Gastrocnemius medialis (tissue), 4 donors: ENCODE measurements at regions not wholly inside any gene's neighbourhood (a gene's known extent, or its start where the extent isn't known, plus 50 kb on each side); places are given as distances from the start of the nearest gene placed in this dataset.

ENCODE experiments used
- ATAC-seq, 2 donors: fragments of 150-250 bp; one replicate each; pipeline ENCODE4 v1.9.1; 2016
- DNase-seq, 2 donors: peaks; one replicate each; pipeline ENCODE4 v3.0.0-alpha.2; 2019
- H3K27ac ChIP-seq, 4 donors: fragments of 200-600 bp; sonication (generic); 1 replicate in 1 of 4; 2 replicates in 3 of 4; pipeline ENCODE4 v1.5.1; 2016 to 2018; ENCODE audit warnings: mild to moderate bottlenecking in 2 of 4, moderate library complexity in 1 of 4
- H3K27me3 ChIP-seq, 3 donors: fragments of 200-600 bp; sonication (generic) in 2 of 3; 1 replicate in 1 of 3; 2 replicates in 2 of 3; pipeline versions ENCODE4 v1.5.1 to v1.6.0; 2016 to 2019; ENCODE audit warnings: mild to moderate bottlenecking in 1 of 3, moderate library complexity in 1 of 3
- H3K36me3 ChIP-seq, 2 donors: fragments of 200-600 bp; sonication (generic) in 1 of 2; one replicate each; pipeline ENCODE4 v1.5.1; 2017 to 2018
- H3K4me1 ChIP-seq, 2 donors: fragments of 200-600 bp; sonication (generic) in 1 of 2; one replicate each; pipeline ENCODE4 v1.5.1; 2016 to 2017; ENCODE audit warnings: mild to moderate bottlenecking in 2 of 2
- H3K4me3 ChIP-seq, 4 donors: fragments of 200-600 bp; sonication (generic) in 3 of 4; 1 replicate in 1 of 4; 2 replicates in 3 of 4; pipeline ENCODE4 v1.5.1; 2016 to 2019; ENCODE audit warnings: mild to moderate bottlenecking in 2 of 4
- H3K9me3 ChIP-seq, 3 donors: fragments of 200-600 bp; sonication (generic) in 2 of 3; 1 replicate in 1 of 3; 2 replicates in 2 of 3; pipeline ENCODE4 v1.5.1; 2016 to 2019
- CTCF ChIP-seq, 5 experiments: fragments of 450-650 bp in 3 of 5; fragments of 200-600 bp in 2 of 5; sonication (generic) in 2 of 5; IDR thresholded peaks in 4 of 5; conservative IDR thresholded peaks in 1 of 5; 1 replicate in 4 of 5; 2 replicates in 1 of 5; pipeline ENCODE4 v1.5.1; 2016 to 2019; ENCODE audit warnings: antibody characterized with exemption in 5 of 5, mild to moderate bottlenecking in 3 of 5, moderate library complexity in 3 of 5
- POLR2A ChIP-seq, 2 donors: fragments of 450-650 bp; IDR thresholded peaks; one replicate each; pipeline ENCODE4 v1.6.1; 2017; ENCODE audit warnings: antibody characterized with exemption in 2 of 2, mild to moderate bottlenecking in 2 of 2, moderate library complexity in 2 of 2
- in situ Hi-C, 4 donors: fragments of 200-750 bp; cut with MboI; loops; one replicate each; pipeline versions ENCODE4 v1.15.0 to v1.8.0; 2017; ENCODE audit warnings: low sequenced_read_pairs in 4 of 4
- intact Hi-C: fragments of 100-400 bp; cut with DNase I; formaldehyde crosslinking; loops from one replicate; pipeline ENCODE4 v1.15.1; 2023; ENCODE audit warnings: low total_unique reads

GRCh38 chr17:77424585-77425344 lies 284.0 kb downstream of the SEC14L1 start:
- Histone ChIP-seq H3K4me1 (peaks cover 82 to 99% of the 10 kb centered on the region in 2 donors), H3K9me3 (no peaks in the 10 kb centered on the region), H3K36me3 (no peaks in the 10 kb centered on the region), H3K27me3 (no peaks in the 10 kb centered on the region), H3K27ac (peak overlapping the region; percentile 85 to 92 (median 86)), H3K4me3 (no peak overlapping the region)
- in situ Hi-C loops, result loop anchor here in 2 of 4 donors (5.0 to 10.0 kb wide), 3 partner anchors 68 to 100 kb away; no protein-coding TSS in a partner anchor
- TF ChIP-seq CTCF (IDR thresholded peaks at IDR 0.05 in 4 of 5, conservative IDR thresholded peaks at IDR 0.05 in 1 of 5) (no peak), POLR2A (IDR thresholded peaks at IDR 0.05) (no peak)
- ATAC-seq (no peak), DNase-seq (peak; percentile 74 to 76)
- intact Hi-C loops, result loop anchor here (2.0 to 5.0 kb wide), 2 partner anchors 58 to 137 kb away; no protein-coding TSS in a partner anchor

GRCh38 chr17:77425348-77425747 lies 284.6 kb downstream of the SEC14L1 start:
- Histone ChIP-seq H3K4me1 (peaks cover 83 to 99% of the 10 kb centered on the region in 2 donors), H3K4me3 (no peak overlapping the region), H3K36me3 (no peaks in the 10 kb centered on the region), H3K27me3 (no peaks in the 10 kb centered on the region), H3K9me3 (no peaks in the 10 kb centered on the region), H3K27ac (peak overlapping the region; percentile 85 to 92 (median 86))
- ATAC-seq (no peak), DNase-seq (no peak)
- TF ChIP-seq CTCF (IDR thresholded peaks at IDR 0.05 in 4 of 5, conservative IDR thresholded peaks at IDR 0.05 in 1 of 5) (no peak), POLR2A (IDR thresholded peaks at IDR 0.05) (no peak)
- intact Hi-C loops (loop anchor here (2.0 kb wide), 1 partner anchor 59 kb away; no protein-coding TSS in a partner anchor), in situ Hi-C loops (loop anchor here in 2 of 4 donors (5.0 to 10.0 kb wide), 3 partner anchors 67 to 101 kb away; no protein-coding TSS in a partner anchor)

- intact Hi-C loops, result loop anchor here (2.0 kb wide), 1 partner anchor 59 kb away; no protein-coding TSS in a partner anchor
- peak overlapping the region; percentile 85 to 92 (median 86) for H3K27ac ChIP-seq
- H3K4me1 ChIP-seq, result peaks cover 79 to 98% of the 10 kb centered on the region in 2 donors
- TF ChIP-seq CTCF (IDR thresholded peaks at IDR 0.05 in 4 of 5, conservative IDR thresholded peaks at IDR 0.05 in 1 of 5), result no peak
- peak in 1 of 2 donors; percentile 27 for TF ChIP-seq POLR2A (IDR thresholded peaks at IDR 0.05)
- no peak overlapping the region for H3K4me3 ChIP-seq
- in situ Hi-C loops, result loop anchor here in 2 of 4 donors (5.0 to 10.0 kb wide), 3 partner anchors 66 to 101 kb away; no protein-coding TSS in a partner anchor
- H3K27me3 ChIP-seq, result no peaks in the 10 kb centered on the region
- no peaks in the 10 kb centered on the region for H3K9me3 ChIP-seq
- DNase-seq, result peak in 1 of 2 donors; percentile 72
- no peaks in the 10 kb centered on the region for H3K36me3 ChIP-seq
- no peak for ATAC-seq
Observed at GRCh38 chr17:77425791-77426641, 285.2 kb downstream of the SEC14L1 start.

- intact Hi-C loops (no loop called here), in situ Hi-C loops (loop anchor here in 2 of 4 donors (5.0 to 10.0 kb wide), 3 partner anchors 65 to 102 kb away; no protein-coding TSS in a partner anchor)
- Histone ChIP-seq H3K27ac (peak overlapping the region; percentile 85 to 92 (median 86)), H3K9me3 (no peaks in the 10 kb centered on the region), H3K4me3 (no peak overlapping the region), H3K36me3 (no peaks in the 10 kb centered on the region), H3K27me3 (no peaks in the 10 kb centered on the region), H3K4me1 (peaks cover 71 to 90% of the 10 kb centered on the region in 2 donors)
- no peak for TF ChIP-seq CTCF (IDR thresholded peaks at IDR 0.05 in 4 of 5, conservative IDR thresholded peaks at IDR 0.05 in 1 of 5)
- TF ChIP-seq POLR2A (IDR thresholded peaks at IDR 0.05), result peak in 1 of 2 donors; percentile 2
- no peak for DNase-seq
- no peak for ATAC-seq
Observed at GRCh38 chr17:77426676-77427386, 286.1 kb downstream of the SEC14L1 start.
